LNCaP clone FGC (cell line): ENCODE measurements at regions not wholly inside any gene's neighbourhood (a gene's known extent, or its start where the extent isn't known, plus 50 kb on each side); places are given as distances from the start of the nearest gene placed in this dataset.
"Not testable (repeated sequence)": the region's sequence is repeated elsewhere in the genome, so short reads cannot be mapped to it uniquely, and the experiment has no call there.

ENCODE experiments used
- DNase-seq: peaks from one replicate; pipeline ENCODE4 v3.0.0-alpha.2; 2011; ENCODE audit warnings: low read depth
- H3K4me3 ChIP-seq: 2 replicates; pipeline ENCODE4 v1.5.1; 2011; ENCODE audit warnings: mild to moderate bottlenecking, low read depth, low read length, control low read depth
- TF ChIP-seq, protein P1 (sequence below): IDR thresholded peaks from 2 replicates; pipeline ENCODE4 v1.5.1; 2012; ENCODE audit warnings: mild to moderate bottlenecking; ENCODE audit not compliant: control insufficient read depth, insufficient read depth; ENCODE audit errors: extremely low read depth

DNA sequence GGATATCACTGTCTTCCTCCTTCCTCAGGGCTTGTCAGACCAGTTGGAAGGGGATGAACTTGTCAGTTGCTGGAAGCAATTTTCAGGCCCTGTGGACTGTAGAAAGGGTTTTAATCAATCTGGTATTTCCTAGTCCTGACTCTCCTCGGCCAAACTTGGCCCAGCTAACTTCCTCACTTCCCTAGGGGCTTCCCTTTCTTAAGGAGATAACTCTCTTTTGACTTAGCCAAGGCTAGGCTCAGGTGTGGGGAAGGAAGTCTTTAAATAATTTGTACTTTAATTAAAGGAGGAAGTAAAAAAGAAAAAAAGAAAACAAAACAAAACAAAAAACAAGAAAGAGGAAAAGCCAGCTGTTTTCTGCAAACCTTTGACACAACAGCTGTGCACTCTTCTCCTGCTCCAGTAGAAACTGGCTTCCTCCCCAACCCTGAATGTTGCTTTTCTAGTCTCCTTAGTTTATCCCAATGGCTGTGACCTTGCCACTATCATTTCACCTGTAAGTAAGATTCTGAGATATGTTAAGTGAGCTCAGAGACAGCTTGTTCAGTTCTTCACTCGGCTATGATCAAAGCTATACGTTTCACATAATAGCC, 53.0 kb upstream of the ST3GAL6 start:
- TF ChIP-seq, protein P1, sequence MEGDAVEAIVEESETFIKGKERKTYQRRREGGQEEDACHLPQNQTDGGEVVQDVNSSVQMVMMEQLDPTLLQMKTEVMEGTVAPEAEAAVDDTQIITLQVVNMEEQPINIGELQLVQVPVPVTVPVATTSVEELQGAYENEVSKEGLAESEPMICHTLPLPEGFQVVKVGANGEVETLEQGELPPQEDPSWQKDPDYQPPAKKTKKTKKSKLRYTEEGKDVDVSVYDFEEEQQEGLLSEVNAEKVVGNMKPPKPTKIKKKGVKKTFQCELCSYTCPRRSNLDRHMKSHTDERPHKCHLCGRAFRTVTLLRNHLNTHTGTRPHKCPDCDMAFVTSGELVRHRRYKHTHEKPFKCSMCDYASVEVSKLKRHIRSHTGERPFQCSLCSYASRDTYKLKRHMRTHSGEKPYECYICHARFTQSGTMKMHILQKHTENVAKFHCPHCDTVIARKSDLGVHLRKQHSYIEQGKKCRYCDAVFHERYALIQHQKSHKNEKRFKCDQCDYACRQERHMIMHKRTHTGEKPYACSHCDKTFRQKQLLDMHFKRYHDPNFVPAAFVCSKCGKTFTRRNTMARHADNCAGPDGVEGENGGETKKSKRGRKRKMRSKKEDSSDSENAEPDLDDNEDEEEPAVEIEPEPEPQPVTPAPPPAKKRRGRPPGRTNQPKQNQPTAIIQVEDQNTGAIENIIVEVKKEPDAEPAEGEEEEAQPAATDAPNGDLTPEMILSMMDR, result no peak
- H3K4me3 ChIP-seq, result no peak overlapping the region
- no peak for DNase-seq

DNA sequence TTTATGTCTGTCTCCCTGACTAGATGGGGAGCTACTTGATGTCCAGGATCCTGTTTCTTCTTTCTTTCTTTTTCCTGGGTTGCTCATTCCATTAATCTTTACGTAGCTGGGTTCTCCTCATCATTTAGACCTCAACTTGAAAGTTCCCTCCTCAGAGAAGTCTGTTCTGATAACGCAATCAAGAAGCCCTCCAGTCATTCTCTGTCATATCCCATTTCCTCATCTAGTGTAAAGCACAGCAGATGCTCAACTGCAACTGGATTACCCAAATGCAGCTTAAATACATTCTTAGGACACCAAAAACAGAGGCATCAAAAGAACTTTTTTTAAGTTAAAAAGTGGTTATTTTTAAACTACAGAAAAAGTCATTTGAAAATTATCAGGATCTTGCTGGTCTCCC, 51.7 kb upstream of the ST3GAL6 start:
- TF ChIP-seq, protein P1, result no peak
- H3K4me3 ChIP-seq, result no peak overlapping the region
- no peak for DNase-seq

GRCh38 chr3:98712726-98713125, 50.4 kb upstream of the ST3GAL6 start:
- DNase-seq, result no peak
- H3K4me3 ChIP-seq, result no peak overlapping the region
- TF ChIP-seq, protein P1, result no peak

DNA sequence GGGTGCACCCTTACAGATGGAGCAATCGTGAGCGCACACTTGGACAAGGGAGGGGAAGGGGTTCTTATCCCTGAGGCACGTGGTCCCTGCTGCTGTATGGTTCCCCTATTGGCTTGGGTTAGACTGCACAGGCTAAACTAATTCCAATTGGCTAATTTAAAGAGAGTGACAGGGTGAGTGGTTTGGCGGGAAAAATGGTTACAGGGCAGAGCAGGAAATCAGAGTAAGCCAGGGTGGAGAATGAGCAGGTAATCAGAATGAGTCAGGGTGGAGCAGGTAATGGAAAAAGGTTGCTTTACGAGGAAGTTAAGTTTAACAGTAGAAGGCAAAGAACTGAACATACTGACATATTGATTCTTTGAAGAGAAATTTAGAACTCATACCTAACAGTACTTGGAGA, 49.8 kb upstream of the ST3GAL6 start:
- DNase-seq, result not testable (repeated sequence)

More for the DNA sequence above, 49.8 kb upstream of the ST3GAL6 start:
- H3K4me3 ChIP-seq, result not testable (repeated sequence)
